ENCODE measurements at regions not wholly inside any gene's neighbourhood (a gene's known extent, or its start where the extent isn't known, plus 50 kb on each side); places are given as distances from the start of the nearest gene placed in this dataset.

DNA sequence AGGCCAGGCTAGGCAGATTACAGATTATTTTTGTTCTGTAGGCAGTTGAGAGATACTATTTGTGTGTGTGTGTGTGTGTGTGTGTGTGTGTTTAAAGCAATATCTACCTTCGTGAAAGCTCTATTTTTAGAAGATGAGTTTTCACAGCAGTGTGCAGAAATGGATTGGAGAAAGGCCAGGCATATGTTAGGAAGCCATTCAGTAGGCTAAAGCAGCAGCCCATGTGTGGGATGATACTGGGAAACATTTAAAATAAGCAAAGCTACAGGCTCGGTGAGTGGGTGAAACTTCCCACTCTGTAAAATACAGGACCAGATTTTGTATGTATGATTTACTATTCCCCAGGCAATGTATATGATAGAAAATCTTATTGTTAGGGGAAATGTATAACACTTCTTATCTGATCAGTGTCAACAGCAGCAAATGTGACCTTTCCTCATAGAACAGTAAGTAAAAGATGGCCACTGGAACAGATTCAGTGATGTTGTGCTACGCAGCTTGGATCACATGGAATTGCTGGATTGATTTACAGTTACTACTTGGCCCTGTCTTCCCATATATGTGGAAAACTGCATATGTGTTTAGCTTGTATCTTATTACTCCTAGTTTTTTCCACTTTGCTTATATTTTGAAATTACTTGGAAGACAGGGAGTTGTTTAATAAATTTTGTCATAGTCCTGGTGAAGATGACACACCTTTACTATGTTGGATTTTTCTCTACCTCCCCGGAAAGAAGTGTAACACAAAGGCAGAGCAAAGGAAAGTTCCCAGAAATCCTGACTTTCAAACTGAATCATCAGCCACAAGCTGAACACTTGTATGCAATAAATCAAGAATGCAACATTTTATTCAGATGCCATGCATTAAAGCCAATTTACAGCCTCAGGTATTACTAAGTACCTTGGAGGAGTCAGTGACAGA lies 1077.7 kb upstream of the SEMA6A start:
- TF ChIP-seq, protein P1, sequence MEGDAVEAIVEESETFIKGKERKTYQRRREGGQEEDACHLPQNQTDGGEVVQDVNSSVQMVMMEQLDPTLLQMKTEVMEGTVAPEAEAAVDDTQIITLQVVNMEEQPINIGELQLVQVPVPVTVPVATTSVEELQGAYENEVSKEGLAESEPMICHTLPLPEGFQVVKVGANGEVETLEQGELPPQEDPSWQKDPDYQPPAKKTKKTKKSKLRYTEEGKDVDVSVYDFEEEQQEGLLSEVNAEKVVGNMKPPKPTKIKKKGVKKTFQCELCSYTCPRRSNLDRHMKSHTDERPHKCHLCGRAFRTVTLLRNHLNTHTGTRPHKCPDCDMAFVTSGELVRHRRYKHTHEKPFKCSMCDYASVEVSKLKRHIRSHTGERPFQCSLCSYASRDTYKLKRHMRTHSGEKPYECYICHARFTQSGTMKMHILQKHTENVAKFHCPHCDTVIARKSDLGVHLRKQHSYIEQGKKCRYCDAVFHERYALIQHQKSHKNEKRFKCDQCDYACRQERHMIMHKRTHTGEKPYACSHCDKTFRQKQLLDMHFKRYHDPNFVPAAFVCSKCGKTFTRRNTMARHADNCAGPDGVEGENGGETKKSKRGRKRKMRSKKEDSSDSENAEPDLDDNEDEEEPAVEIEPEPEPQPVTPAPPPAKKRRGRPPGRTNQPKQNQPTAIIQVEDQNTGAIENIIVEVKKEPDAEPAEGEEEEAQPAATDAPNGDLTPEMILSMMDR (conservative IDR thresholded peaks at IDR 0.05 in 1 of 2, IDR thresholded peaks at IDR 0.05 in 1 of 2; ENCODE audit: extremely low read depth in 1 of 2, insufficient read depth in 1 of 2, low read depth in 1 of 2, low read length in 2 of 2), result no peak
- no peak for TF ChIP-seq EZH2 (IDR thresholded peaks at IDR 0.05; ENCODE audit: borderline replicate concordance, low read length)

Data from mammary epithelial cell (primary cell).